Peyer's patch (tissue), 4 donors: ENCODE measurements at regions not wholly inside any gene's neighbourhood (a gene's known extent, or its start where the extent isn't known, plus 50 kb on each side); places are given as distances from the start of the nearest gene placed in this dataset.

Experiments
- DNase-seq, 3 donors: peaks; one replicate each; pipeline ENCODE4 v3.0.0-alpha.2; 2017 to 2019
- H3K27ac ChIP-seq, 4 donors: fragments of 200-600 bp; sonication (generic); one replicate each; pipeline ENCODE4 v1.5.1; 2016 to 2019
- H3K27me3 ChIP-seq, 2 donors: fragments of 200-600 bp; sonication (generic); one replicate each; pipeline ENCODE4 v1.5.1; 2019
- H3K36me3 ChIP-seq, 3 donors: fragments of 200-600 bp; sonication (generic); one replicate each; pipeline ENCODE4 v1.5.1; 2016 to 2019
- H3K4me1 ChIP-seq, 4 donors: fragments of 200-600 bp; sonication (generic); one replicate each; pipeline ENCODE4 v1.5.1; 2016 to 2019
- H3K4me3 ChIP-seq, 4 donors: fragments of 200-600 bp; sonication (generic); 1 replicate in 3 of 4; 2 replicates in 1 of 4; pipeline ENCODE4 v1.5.1; 2016 to 2019; ENCODE audit warnings: mild to moderate bottlenecking in 1 of 4
- H3K9me3 ChIP-seq, 4 donors: fragments of 200-600 bp; sonication (generic); one replicate each; pipeline ENCODE4 v1.5.1; 2016 to 2019; ENCODE audit warnings: mild to moderate bottlenecking in 1 of 4
- POLR2A ChIP-seq, 2 donors: fragments of 450-650 bp; IDR thresholded peaks; one replicate each; pipeline ENCODE4 v1.5.1; 2017; ENCODE audit warnings: antibody characterized with exemption in 2 of 2, mild to moderate bottlenecking in 2 of 2, moderate library complexity in 2 of 2
- TF ChIP-seq, protein P1 (sequence below), 6 experiments: fragments of 450-650 bp in 4 of 6; fragments of 200-600 bp in 2 of 6; sonication (generic) in 1 of 6; IDR thresholded peaks; one replicate each; pipeline ENCODE4 v1.5.1; 2017 to 2019; ENCODE audit warnings: antibody characterized with exemption in 6 of 6, mild to moderate bottlenecking in 3 of 6, moderate library complexity in 1 of 6

GRCh38 chr13:111456452-111457230 lies 136.2 kb downstream of the TEX29 start:
- H3K4me3 ChIP-seq, result no peak overlapping the region
- no peak overlapping the region for H3K27ac ChIP-seq
- H3K36me3 ChIP-seq, result no peaks in the 10 kb centered on the region
- H3K27me3 ChIP-seq, result no peaks in the 10 kb centered on the region
- no peaks in the 10 kb centered on the region for H3K4me1 ChIP-seq
- DNase-seq, result no peak
- H3K9me3 ChIP-seq, result no peaks in the 10 kb centered on the region
- TF ChIP-seq, protein P1, sequence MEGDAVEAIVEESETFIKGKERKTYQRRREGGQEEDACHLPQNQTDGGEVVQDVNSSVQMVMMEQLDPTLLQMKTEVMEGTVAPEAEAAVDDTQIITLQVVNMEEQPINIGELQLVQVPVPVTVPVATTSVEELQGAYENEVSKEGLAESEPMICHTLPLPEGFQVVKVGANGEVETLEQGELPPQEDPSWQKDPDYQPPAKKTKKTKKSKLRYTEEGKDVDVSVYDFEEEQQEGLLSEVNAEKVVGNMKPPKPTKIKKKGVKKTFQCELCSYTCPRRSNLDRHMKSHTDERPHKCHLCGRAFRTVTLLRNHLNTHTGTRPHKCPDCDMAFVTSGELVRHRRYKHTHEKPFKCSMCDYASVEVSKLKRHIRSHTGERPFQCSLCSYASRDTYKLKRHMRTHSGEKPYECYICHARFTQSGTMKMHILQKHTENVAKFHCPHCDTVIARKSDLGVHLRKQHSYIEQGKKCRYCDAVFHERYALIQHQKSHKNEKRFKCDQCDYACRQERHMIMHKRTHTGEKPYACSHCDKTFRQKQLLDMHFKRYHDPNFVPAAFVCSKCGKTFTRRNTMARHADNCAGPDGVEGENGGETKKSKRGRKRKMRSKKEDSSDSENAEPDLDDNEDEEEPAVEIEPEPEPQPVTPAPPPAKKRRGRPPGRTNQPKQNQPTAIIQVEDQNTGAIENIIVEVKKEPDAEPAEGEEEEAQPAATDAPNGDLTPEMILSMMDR (IDR thresholded peaks at IDR 0.05), result no peak
- no peak for TF ChIP-seq POLR2A (IDR thresholded peaks at IDR 0.05)

DNA sequence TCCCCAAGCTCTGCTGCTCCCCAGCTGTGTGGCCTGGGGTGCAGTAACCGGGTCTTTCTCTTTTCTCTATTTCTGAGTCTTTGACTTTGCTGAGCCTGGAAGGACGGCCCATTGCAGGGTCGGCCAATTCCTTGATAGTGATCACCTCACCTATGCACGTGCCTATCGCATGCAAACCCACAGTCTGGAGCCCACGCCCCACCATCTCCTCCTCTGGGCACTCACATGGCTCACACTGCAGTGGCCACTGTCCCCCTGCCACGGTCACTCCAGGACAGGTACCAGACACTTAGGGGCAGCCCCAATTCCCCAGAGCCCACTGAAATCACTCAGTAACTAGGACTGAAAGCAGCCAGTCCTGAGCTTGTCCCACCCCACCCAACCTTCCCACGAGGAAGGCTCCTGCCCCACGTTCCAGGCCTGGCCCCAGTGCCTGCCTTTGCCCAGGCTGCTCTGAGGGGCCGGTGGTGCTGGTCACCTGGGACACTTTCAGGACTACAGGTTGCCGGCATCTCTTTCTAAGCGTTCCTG lies 137.6 kb downstream of the TEX29 start:
- H3K4me3 ChIP-seq, result no peak overlapping the region
- no peaks in the 10 kb centered on the region for H3K36me3 ChIP-seq
- no peak for TF ChIP-seq POLR2A (IDR thresholded peaks at IDR 0.05)
- TF ChIP-seq, protein P1 (IDR thresholded peaks at IDR 0.05), result no peak
- H3K4me1 ChIP-seq, result no peaks in the 10 kb centered on the region
- no peaks in the 10 kb centered on the region for H3K9me3 ChIP-seq
- peak in 1 of 3 donors; percentile 12 for DNase-seq
- no peaks in the 10 kb centered on the region for H3K27me3 ChIP-seq
- H3K27ac ChIP-seq, result no peak overlapping the region

GRCh38 chr13:111458739-111459138 lies 138.3 kb downstream of the TEX29 start:
- no peak overlapping the region for H3K4me3 ChIP-seq

GRCh38 chr13:111459803-111460547 lies 139.5 kb downstream of the TEX29 start:
- peak in 1 of 3 donors; percentile 40 for DNase-seq
- Histone ChIP-seq H3K9me3 (no peaks in the 10 kb centered on the region), H3K4me1 (no peaks in the 10 kb centered on the region), H3K27ac (no peak overlapping the region), H3K4me3 (no peak overlapping the region), H3K27me3 (peaks cover 0 to 3% of the 10 kb centered on the region in 2 donors), H3K36me3 (no peaks in the 10 kb centered on the region)
- TF ChIP-seq POLR2A (IDR thresholded peaks at IDR 0.05), result no peak
- TF ChIP-seq, protein P1 (IDR thresholded peaks at IDR 0.05), result no peak

More at GRCh38 chr13:111458739-111459138, 138.3 kb downstream of the TEX29 start:
- TF ChIP-seq, protein P1 (IDR thresholded peaks at IDR 0.05), result no peak
- Histone ChIP-seq H3K36me3 (no peaks in the 10 kb centered on the region), H3K9me3 (no peaks in the 10 kb centered on the region), H3K27me3 (no peaks in the 10 kb centered on the region), H3K4me1 (no peaks in the 10 kb centered on the region), H3K27ac (no peak overlapping the region)
- DNase-seq, result no peak

DNA sequence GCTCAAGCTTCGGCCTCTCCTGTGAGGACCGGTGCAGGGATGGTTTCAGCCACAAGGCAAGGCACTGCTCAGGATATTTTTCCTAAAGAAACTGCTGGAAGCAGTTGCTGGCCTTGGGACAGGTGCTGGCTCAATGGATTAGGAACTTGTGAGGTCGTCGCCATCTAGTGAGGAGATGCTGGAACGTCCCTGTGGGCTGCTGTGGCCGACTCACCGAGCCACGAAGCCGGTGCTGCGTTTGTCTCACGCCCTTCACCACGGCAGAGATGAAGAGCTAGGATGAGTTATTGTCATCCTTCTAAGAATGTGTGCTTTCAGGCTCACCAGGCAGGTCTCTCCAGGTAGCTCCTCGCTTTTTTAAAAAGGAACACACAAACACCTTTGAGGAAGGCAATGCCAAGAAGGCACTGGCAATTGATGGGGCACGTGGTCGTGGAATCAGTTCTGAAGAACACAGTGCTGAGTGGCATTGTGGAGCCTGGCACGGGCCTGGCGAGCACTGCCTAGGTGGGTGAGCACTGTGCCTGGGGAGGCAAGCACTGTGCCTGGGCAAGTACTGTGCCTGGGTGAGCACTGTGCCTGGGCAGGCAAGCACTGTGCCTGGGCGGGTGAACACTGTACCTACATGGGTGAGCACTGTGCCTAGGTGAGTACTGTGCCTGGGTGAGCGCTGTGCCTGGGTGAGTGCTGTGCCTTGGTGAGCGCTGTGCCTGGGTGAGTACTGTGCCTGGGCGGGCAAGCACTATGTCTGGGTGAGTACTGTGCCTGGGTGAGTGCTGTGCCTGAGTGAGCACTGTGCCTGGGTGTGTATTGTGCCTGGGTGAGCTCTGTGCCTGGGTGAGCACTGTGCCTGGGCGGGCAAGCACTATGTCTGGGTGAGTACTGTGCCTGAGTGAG lies 140.4 kb downstream of the TEX29 start:
- DNase-seq, result peak in 1 of 3 donors; percentile 22
- H3K4me3 ChIP-seq, result no peak overlapping the region
- H3K36me3 ChIP-seq, result no peaks in the 10 kb centered on the region
- no peaks in the 10 kb centered on the region for H3K4me1 ChIP-seq
- H3K9me3 ChIP-seq, result no peaks in the 10 kb centered on the region
- no peak overlapping the region for H3K27ac ChIP-seq
- peaks cover 0 to 6% of the 10 kb centered on the region in 2 donors for H3K27me3 ChIP-seq
- TF ChIP-seq, protein P1 (IDR thresholded peaks at IDR 0.05), result no peak
- no peak for TF ChIP-seq POLR2A (IDR thresholded peaks at IDR 0.05)
